AG08396 (cell line): ENCODE measurements at regions not wholly inside any gene's neighbourhood (a gene's known extent, or its start where the extent isn't known, plus 50 kb on each side); places are given as distances from the start of the nearest gene placed in this dataset.
"Not testable (repeated sequence)": the region's sequence is repeated elsewhere in the genome, so short reads cannot be mapped to it uniquely, and the experiment has no call there.

Experiments
- DNase-seq: peaks from one replicate; pipeline ENCODE4 v3.0.0; 2012; ENCODE audit warnings: low spot score, mixed read lengths

GRCh38 chr5:82425591-82425990, 147.4 kb upstream of the RPS23 start:
- DNase-seq, result no peak

- no peak for DNase-seq
These were observed 146.1 kb upstream of the RPS23 start for GRCh38 chr5:82424211-82424610.

DNA sequence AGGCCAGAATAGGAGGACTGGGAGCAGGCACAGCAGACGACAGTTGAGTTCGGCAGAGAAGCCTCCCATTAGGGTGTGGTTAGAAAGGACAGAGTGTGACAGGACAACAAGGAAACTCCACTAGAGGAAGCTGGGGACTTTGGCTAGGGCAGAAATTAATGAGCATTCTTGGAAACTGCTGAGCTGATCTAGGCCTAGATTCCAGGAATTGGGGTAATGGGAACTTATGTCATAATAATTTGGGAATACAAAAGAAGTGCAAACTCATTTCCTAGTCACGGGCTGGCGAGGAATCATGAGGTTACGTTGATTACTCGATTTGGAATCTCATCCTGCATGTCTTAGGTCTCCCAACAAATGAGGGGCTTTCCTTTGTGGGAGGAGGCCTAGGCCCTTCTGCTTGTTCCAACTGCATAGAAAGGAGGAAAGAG, 144.6 kb upstream of the RPS23 start:
- no peak for DNase-seq

- no peak for DNase-seq
These were observed 144.0 kb upstream of the RPS23 start for GRCh38 chr5:82422001-82422740.

DNA sequence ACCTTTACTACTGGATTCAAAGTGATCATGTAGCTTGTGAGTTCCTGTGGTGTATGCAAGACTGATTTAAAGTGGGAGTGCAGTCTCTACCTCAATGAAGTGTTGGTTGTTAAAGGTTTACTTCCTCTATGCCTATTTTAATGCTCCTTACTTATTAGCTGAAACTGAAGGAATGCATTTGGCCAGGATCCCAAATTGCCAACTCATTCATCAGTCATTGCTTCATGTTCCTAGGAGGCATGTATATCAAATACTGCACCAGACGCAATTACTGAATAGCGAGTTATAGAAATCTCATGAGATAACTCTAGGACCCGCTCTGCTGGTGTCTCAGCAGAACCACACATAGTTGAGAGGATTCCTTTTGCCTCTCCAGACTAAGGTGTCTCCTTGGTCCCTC, 143.0 kb upstream of the RPS23 start:
- DNase-seq, result peak; percentile 30

- not testable (repeated sequence) for DNase-seq
These were observed 142.4 kb upstream of the RPS23 start for GRCh38 chr5:82420524-82420923.

- DNase-seq, result no peak
These were observed 141.6 kb upstream of the RPS23 start for GRCh38 chr5:82419559-82420332.

DNA sequence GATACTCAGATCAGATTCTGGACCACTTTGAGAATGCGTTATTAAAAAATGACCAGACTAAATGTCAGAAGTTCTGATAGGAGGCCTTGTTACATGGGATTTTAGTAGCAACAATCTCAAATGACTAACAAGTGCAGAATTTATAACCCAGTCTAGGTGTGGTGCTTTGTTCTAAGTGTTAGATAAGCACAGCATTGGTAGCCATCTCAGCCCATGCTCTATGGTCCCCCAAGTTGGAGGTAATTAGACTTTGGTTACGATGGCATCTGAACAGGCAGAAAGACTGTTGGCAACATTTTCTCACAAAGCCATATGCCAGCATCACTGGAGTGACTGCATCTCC, 140.4 kb upstream of the RPS23 start:
- DNase-seq, result no peak

GRCh38 chr5:82417776-82418607, 139.8 kb upstream of the RPS23 start:
- DNase-seq, result no peak

- DNase-seq, result no peak
These were observed 138.4 kb upstream of the RPS23 start for GRCh38 chr5:82416512-82416911.

GRCh38 chr5:82414041-82414388, 135.9 kb upstream of the RPS23 start:
- no peak for DNase-seq

- peak; percentile 45 for DNase-seq
These were observed 135.3 kb upstream of the RPS23 start for GRCh38 chr5:82413302-82414040.

- DNase-seq, result no peak
These were observed 129.9 kb upstream of the RPS23 start for GRCh38 chr5:82408033-82408432.

GRCh38 chr5:82406205-82406773, 128.1 kb upstream of the RPS23 start:
- DNase-seq, result no peak

DNA sequence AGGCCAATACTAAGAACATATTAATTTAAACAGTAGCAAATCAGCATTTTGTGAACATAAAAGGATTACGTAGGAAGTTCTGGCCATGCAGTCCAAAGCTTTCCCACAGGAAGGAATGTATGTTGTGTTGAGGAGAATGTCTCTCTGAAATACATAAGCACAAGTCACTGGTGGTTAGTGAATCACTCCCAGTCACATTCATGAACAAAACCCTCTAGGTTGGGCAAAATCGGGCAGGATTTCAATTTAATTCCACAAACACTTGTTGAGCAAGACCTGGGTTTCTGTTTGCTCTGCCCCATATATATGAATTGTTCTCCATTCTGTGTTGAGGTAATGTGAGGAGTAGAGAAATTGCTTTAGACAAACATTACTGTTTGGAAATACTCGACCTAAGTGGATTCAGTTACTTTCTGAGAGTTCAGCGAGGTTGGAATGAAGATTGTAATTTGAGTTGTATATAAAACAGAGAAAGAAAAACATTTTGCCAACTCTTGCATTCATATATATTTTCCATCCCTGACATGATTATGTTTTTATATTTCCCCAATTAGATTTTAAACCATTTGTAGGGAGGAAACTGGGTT, 127.6 kb upstream of the RPS23 start:
- peak; percentile 74 for DNase-seq

GRCh38 chr5:82405161-82405560, 127.0 kb upstream of the RPS23 start:
- no peak for DNase-seq

GRCh38 chr5:82404382-82404945, 126.3 kb upstream of the RPS23 start:
- DNase-seq, result no peak

GRCh38 chr5:82403724-82404123, 125.6 kb upstream of the RPS23 start:
- DNase-seq, result no peak

DNA sequence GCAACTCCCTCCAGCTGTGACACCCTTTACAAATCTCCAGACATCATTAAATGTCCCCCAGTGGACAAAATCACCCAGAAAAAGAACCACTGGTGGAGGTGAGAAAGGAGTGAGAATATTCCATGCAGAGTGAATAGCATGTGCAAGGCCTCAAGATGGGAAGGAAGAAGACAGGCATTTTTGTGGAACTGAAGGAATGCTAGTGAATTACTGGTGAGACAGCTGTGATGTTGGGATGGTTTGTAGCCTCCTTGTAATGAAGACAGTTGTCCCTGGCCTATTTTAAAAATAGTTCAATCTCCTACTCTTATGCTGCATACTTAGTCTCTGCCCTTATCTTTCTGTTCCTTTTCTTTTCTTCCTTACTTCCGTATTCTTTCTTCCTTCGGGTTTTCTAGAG, 124.9 kb upstream of the RPS23 start:
- DNase-seq, result no peak

- no peak for DNase-seq
These were observed 121.0 kb upstream of the RPS23 start for GRCh38 chr5:82399111-82399510.

GRCh38 chr5:82397741-82398320, 119.7 kb upstream of the RPS23 start:
- no peak for DNase-seq
